ENCODE measurements at regions not wholly inside any gene's neighbourhood (a gene's known extent, or its start where the extent isn't known, plus 50 kb on each side); places are given as distances from the start of the nearest gene placed in this dataset.
"Not testable (repeated sequence)": the region's sequence is repeated elsewhere in the genome, so short reads cannot be mapped to it uniquely, and the experiment has no call there.

- DNase-seq (ENCODE audit: low read depth); H3K4me3 ChIP-seq (ENCODE audit: low read depth, low read length): not testable (repeated sequence)
Measured at GRCh38 chr10:46645110-46645509, 66.2 kb downstream of the SYT15 start.

DNA sequence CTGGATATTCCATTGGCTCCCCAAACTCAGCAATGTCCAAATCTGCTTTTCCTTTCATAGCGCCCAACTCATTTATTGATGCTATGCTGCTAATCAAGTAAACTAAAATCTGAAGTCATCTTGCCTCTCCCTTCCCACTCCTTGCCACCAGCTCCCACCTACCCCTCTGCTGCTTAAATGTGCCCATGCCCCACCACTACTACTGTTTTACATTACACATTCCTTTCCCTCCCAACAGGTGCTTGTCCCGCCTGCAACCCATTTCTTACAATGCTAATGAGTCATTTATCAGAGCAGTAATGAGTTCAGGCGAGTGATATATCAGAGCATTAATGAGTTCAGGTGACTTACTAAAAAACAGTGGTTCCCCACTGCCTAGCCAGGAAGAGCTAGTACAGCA, 67.2 kb downstream of the SYT15 start:
- DNase-seq (ENCODE audit: low read depth), result not testable (repeated sequence)

GRCh38 chr10:46650967-46651366, 72.0 kb downstream of the SYT15 start:
- not testable (repeated sequence) for DNase-seq (ENCODE audit: low read depth); H3K4me3 ChIP-seq (ENCODE audit: low read depth, low read length)

More for the DNA sequence above, 67.2 kb downstream of the SYT15 start:
- not testable (repeated sequence) for H3K4me3 ChIP-seq (ENCODE audit: low read depth, low read length)

- H3K4me3 ChIP-seq (ENCODE audit: low read depth, low read length); DNase-seq (ENCODE audit: low read depth): not testable (repeated sequence)
Measured at GRCh38 chr10:46657437-46657836, 78.5 kb downstream of the SYT15 start.

DNA sequence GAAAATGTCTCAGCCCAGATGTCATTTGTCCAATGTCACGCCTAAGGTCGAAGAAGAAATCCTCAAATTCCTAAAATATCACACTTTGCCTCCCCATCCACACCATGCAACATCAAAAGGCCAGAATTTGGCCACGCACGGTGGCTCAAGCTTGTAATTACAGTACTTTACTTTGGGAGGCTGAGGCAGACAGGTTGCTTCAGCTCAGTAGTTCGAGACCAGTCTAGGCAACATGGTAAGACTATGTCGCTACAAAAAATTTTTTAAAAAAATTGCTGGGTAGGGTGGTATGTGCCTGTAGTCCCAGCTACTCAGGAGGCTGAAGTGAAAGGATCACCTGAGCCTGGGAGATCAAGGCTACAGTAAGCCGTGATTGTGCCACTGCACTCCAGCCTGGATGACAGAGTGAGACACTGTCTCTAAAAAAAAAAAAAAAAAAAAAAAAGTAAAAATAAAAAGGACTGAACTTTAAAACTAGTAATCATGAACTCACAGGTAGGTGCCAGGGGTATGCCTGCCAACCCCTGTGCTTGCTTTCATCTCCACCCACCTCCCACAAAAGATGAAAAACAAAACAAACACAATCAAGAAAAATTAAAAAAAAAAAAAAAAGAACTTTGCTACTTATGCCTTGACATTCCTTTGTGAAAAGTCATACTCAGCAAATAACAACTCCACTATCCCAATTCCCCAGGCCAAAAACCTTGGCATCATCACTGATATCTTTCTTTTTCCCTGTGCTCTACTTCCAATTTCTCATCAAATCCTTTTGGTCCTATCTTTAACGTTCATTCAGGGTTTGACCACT, 81.3 kb downstream of the SYT15 start:
- not testable (repeated sequence) for H3K4me3 ChIP-seq (ENCODE audit: low read depth, low read length); DNase-seq (ENCODE audit: low read depth)

DNA sequence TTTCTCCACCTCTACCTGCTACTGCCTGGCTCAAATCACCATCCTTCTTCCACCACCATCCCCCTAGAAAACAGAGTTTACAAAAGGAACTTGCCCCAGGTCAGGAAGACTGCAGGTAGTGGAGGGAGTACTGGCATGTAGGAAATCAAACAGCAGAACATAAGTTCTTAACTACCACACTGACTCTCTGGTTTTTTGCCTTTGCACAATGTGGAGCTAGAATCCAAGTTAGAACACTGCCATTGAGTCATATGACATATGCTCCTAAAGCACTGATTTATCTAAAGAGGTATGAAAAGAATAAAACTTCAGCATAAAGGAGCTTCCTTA, 81.9 kb downstream of the SYT15 start:
- not testable (repeated sequence) for H3K4me3 ChIP-seq (ENCODE audit: low read depth, low read length); DNase-seq (ENCODE audit: low read depth)

DNA sequence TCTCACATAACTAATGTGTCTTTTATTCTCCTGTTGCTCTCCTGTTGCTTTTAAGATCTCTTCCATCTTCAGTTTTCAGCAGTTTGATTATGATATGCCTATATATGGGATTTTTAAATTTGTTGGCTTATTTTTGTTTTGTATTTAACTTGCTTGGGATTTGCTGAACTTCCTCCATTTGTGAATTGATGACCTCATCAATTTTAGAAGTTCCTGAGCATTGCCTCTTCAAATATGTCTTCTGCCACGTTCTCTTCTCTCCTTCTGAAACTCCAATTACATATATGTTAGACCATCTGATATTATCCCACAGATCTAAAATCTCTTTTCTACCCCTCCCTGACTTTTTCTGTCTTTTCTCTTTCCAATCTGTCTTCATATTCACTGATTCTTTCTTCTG, 86.6 kb downstream of the SYT15 start:
- not testable (repeated sequence) for DNase-seq (ENCODE audit: low read depth); H3K4me3 ChIP-seq (ENCODE audit: low read depth, low read length)

- H3K4me3 ChIP-seq (ENCODE audit: low read depth, low read length); DNase-seq (ENCODE audit: low read depth): not testable (repeated sequence)
Measured at GRCh38 chr10:46668357-46668997, 89.5 kb downstream of the SYT15 start.

DNA sequence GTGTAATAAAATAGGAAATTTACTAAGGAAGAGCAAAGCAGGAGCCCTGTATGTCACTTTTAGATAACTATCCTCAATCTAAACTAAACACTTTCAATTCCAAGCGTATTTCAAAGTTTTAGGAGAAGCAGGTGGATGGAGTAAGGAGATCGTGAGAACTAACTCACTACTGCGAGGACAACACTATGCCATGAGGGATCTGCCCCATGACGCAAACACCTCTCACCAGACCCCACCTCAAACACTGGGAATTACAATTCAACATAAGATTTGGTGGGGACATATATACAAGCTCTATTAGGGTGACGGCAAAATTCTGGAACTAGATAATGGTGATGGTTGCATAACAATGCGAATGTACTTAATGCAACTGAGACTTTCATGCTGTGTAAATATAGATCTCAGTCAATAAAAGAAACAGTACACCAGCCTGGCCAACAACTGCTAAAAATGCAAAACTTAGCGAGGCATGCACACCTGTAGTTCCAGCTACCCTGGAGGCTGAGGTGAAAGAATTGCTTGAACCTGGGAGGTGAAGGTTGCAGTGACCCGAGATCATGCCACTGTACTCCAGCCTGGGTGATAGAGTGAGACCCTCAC, 99.0 kb downstream of the SYT15 start:
- DNase-seq (ENCODE audit: low read depth); H3K4me3 ChIP-seq (ENCODE audit: low read depth, low read length): not testable (repeated sequence)

DNA sequence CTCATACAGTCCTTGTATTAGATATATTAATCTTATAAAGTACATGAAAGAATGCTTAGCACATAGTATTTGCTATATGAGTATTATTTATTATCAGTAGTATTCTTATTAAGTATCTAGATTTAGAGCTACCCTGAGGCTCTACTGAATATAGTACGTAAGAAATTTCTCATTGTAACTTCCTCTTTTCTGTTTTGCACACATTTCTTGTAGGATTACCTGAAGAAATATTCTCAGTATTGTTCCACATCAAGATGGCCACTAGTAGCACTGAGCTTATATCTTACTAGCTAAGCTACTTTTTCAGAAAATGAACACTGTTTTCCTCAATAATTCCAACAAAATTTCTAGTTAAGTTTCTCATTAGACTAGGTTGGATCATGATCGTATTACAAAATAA, 112.5 kb downstream of the SYT15 start:
- not testable (repeated sequence) for DNase-seq (ENCODE audit: low read depth); H3K4me3 ChIP-seq (ENCODE audit: low read depth, low read length)

DNA sequence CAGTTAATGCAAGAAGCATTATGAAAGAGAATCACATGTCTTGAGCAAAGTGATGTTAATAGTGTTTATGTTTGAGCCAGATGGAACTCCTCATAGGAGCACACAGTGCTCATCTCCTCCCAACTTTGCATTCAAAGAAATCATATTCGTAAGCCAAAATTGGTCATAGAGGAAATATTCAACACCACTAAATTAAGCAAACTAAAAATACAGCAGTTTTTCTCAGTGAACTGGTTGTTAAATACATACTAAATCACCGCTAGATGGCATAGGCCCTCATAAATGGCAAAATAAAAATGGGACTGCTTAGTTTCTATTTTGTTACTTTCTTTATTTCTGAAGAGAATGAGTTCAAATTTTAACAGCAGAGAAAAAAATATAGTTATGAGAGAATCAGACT, 114.3 kb downstream of the SYT15 start:
- not testable (repeated sequence) for DNase-seq (ENCODE audit: low read depth); H3K4me3 ChIP-seq (ENCODE audit: low read depth, low read length)

DNA sequence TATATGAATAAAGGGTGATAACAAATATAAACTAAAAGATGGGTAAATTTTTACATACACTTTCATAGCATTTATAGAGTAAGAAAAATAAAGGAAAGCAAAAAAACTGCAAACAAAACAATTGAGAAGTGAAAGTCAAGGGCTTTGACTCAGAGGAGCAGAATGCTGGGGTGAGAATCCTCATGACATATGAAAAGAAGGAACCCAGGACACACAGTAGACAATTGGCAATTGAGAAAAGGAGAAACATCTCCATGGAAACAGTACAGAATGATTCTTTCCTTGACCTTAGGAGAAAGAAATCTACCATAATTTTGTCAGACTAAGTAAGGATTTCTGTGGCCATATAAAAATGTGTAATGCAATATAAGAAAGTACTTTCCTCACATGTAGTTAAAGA, 138.3 kb downstream of the SYT15 start:
- H3K4me3 ChIP-seq (ENCODE audit: low read depth, low read length); DNase-seq (ENCODE audit: low read depth): not testable (repeated sequence)

DNA sequence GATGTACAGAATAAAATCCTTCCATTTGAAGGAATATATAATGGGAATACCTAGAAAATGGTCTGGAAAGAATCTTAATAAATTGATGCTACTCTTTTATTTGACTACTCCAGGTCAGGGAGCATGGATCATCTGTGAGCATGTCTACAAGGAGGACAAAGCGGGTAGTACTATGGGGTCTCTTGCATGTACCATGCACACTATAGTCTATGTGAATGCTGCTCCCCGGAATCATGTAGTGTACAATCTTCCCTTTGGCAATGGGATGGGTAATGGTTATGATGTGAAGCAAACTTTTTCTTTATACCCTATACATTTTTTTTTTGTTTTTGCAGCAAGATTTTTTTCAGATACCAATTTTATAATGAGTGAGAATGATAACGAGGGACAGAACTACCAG, 139.1 kb downstream of the SYT15 start:
- not testable (repeated sequence) for DNase-seq (ENCODE audit: low read depth)

DNA sequence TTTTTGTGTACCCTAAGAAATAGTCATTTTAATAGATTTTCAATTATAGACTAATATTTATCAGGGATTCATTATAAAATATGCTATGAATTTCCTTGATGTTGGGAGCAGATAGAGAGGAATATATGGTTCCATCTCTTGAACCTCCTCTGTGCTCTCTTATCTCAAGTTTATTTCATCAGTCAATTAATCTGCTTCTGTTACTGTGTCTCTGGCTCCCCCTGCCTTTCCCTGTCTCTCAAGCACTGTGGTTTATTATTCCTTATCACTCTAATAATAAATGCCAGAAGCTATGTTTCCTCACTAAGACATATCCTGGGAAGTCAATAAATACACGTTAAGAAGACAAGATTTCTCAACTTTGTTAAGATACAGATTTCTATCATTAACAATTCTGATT, 141.5 kb downstream of the SYT15 start:
- not testable (repeated sequence) for H3K4me3 ChIP-seq (ENCODE audit: low read depth, low read length)
- peak; percentile 55 for DNase-seq (ENCODE audit: low read depth)

More for the DNA sequence above, 139.1 kb downstream of the SYT15 start:
- H3K4me3 ChIP-seq (ENCODE audit: low read depth, low read length), result not testable (repeated sequence)

DNA sequence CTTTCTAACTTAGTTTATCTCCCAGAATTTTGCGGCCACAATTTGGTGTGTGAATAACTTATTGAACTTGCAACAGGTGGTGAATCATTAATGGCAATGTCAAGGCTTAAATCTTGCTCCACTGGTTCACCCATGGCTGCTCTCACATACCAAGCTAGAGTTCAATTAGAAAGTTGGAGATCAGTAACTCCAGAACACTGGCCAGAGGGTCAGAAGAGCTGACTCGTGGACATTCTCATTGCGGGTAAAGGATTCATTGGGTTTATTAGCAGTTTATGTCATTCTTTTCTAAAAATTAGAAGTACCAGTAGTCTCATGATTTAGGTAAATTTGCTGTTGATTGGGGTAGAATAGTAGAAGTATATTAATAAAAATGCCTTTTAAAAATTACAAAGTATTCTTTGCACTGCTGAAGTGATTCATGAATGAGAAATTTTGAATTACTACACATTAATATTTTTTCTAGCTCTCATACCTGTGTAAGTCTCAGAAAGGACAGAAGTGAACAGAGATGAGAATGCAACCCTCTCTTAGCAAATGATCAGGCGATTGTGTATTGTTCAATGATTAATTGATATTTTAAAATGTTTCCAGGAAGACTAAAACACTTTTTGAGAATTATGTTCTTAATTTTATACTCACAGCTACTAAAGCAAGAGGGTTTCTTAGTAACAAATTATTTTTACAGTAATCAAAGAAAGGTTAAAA, 142.0 kb downstream of the SYT15 start:
- H3K4me3 ChIP-seq (ENCODE audit: low read depth, low read length); DNase-seq (ENCODE audit: low read depth): not testable (repeated sequence)

DNA sequence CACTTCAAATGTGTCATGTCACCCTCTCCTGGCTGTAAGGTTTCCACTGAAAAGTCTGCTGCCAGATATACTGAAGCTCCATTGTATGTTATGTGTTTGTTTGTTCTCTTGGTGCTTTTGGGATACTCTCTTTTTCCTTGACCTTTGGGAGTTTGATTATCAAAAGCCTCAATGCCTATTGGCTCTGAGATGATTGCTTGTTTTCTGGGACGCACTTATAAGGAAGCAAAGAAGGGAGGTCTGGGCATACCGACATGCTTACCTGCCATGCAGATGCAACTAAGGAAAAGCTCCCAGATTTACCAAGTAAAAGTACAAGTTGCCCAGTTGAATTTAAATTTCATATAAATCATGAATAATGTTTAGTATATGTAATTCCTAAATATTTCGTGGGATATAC, 145.3 kb downstream of the SYT15 start:
- H3K4me3 ChIP-seq (ENCODE audit: low read depth, low read length); DNase-seq (ENCODE audit: low read depth): not testable (repeated sequence)

DNA sequence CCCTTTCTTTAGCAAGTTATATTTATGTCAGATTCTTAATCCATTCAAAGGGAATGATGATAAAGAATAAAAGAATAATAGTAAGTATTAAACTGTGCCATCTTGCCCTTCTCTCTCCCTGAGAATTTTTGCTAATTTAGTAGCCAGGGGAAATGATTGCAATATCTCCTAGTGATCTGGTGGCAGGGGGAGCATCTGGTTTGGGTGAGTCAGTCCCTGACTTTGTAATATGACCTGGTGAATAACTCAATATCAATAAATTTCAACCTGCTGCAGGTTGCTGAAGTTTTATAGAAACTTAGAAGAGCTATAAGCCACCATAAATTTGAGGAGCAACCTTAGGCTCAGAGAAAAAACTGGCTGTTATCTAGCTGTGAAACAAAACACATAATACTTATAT, 149.4 kb downstream of the SYT15 start:
- not testable (repeated sequence) for H3K4me3 ChIP-seq (ENCODE audit: low read depth, low read length); DNase-seq (ENCODE audit: low read depth)

GRCh38 chr10:46730729-46731128, 151.8 kb downstream of the SYT15 start:
- H3K4me3 ChIP-seq (ENCODE audit: low read depth, low read length); DNase-seq (ENCODE audit: low read depth): not testable (repeated sequence)

- not testable (repeated sequence) for H3K4me3 ChIP-seq (ENCODE audit: low read depth, low read length); DNase-seq (ENCODE audit: low read depth)
Measured at GRCh38 chr10:46733635-46734261, 154.8 kb downstream of the SYT15 start.
